ENCODE measurements at regions not wholly inside any gene's neighbourhood (a gene's known extent, or its start where the extent isn't known, plus 50 kb on each side); places are given as distances from the start of the nearest gene placed in this dataset.

GRCh38 chr20:6974838-6975237 lies 207.4 kb downstream of the BMP2 start:
- no peaks in the 10 kb centered on the region for H3F3A ChIP-seq (ENCODE audit: insufficient read depth, low read length)
- no peaks in the 10 kb centered on the region for H3K4me1 ChIP-seq (ENCODE audit: low read length)
- H2AFZ ChIP-seq (ENCODE audit: low read length): no peak overlapping the region
- H3K4me3 ChIP-seq (ENCODE audit: low read length): no peak overlapping the region
- H3K9me3 ChIP-seq (replicated peaks; ENCODE audit: insufficient read depth, low read length): no peaks in the 10 kb centered on the region
- H3K9ac ChIP-seq (ENCODE audit: low read length): no peak overlapping the region
- no peaks in the 10 kb centered on the region for H3K79me2 ChIP-seq (ENCODE audit: low read length)
- H3K27me3 ChIP-seq (replicated peaks; ENCODE audit: insufficient read depth, low read length): no peaks in the 10 kb centered on the region
- H3K4me2 ChIP-seq (ENCODE audit: low read depth, low read length): no peak overlapping the region
- H3K36me3 ChIP-seq (replicated peaks; ENCODE audit: insufficient read depth, low read length): no peaks in the 10 kb centered on the region
- H3K27ac ChIP-seq (ENCODE audit: low read length): no peak overlapping the region
- H4K20me1 ChIP-seq (ENCODE audit: insufficient read depth, low read length): no peaks in the 10 kb centered on the region
- DNase-seq: no peak
- H3K9me2 ChIP-seq (replicated peaks; ENCODE audit: insufficient read depth, low read length): no peaks in the 10 kb centered on the region
- TF ChIP-seq EZH2 (optimal IDR thresholded peaks at IDR 0.05; ENCODE audit: low read depth, low read length) (no peak), EZH2phosphoT487 (IDR thresholded peaks at IDR 0.05; ENCODE audit: low read length) (no peak), CTCF (IDR thresholded peaks at IDR 0.05; ENCODE audit: low read length) (no peak)

GRCh38 chr20:6975311-6975710 lies 207.8 kb downstream of the BMP2 start:
- H3K4me2 ChIP-seq (ENCODE audit: low read depth, low read length): no peak overlapping the region
- H3K27me3 ChIP-seq (replicated peaks; ENCODE audit: insufficient read depth, low read length): no peaks in the 10 kb centered on the region
- H3F3A ChIP-seq (ENCODE audit: insufficient read depth, low read length): no peaks in the 10 kb centered on the region
- no peaks in the 10 kb centered on the region for H3K4me1 ChIP-seq (ENCODE audit: low read length)
- no peak overlapping the region for H3K9ac ChIP-seq (ENCODE audit: low read length)
- H3K4me3 ChIP-seq (ENCODE audit: low read length): no peak overlapping the region
- no peaks in the 10 kb centered on the region for H3K9me2 ChIP-seq (replicated peaks; ENCODE audit: insufficient read depth, low read length)
- no peaks in the 10 kb centered on the region for H3K9me3 ChIP-seq (replicated peaks; ENCODE audit: insufficient read depth, low read length)
- TF ChIP-seq EZH2phosphoT487 (IDR thresholded peaks at IDR 0.05; ENCODE audit: low read length) (no peak), EZH2 (optimal IDR thresholded peaks at IDR 0.05; ENCODE audit: low read depth, low read length) (no peak), CTCF (IDR thresholded peaks at IDR 0.05; ENCODE audit: low read length) (no peak)
- H3K27ac ChIP-seq (ENCODE audit: low read length): no peak overlapping the region
- H3K36me3 ChIP-seq (replicated peaks; ENCODE audit: insufficient read depth, low read length): no peaks in the 10 kb centered on the region
- no peak overlapping the region for H2AFZ ChIP-seq (ENCODE audit: low read length)
- H4K20me1 ChIP-seq (ENCODE audit: insufficient read depth, low read length): no peaks in the 10 kb centered on the region
- no peak for DNase-seq
- H3K79me2 ChIP-seq (ENCODE audit: low read length): no peaks in the 10 kb centered on the region

- Histone ChIP-seq H3F3A (ENCODE audit: insufficient read depth, low read length) (no peaks in the 10 kb centered on the region), H3K27me3 (replicated peaks; ENCODE audit: insufficient read depth, low read length) (no peaks in the 10 kb centered on the region), H2AFZ (ENCODE audit: low read length) (no peak overlapping the region), H3K4me1 (ENCODE audit: low read length) (no peaks in the 10 kb centered on the region), H3K79me2 (ENCODE audit: low read length) (no peaks in the 10 kb centered on the region), H3K9ac (ENCODE audit: low read length) (no peak overlapping the region), H3K4me3 (ENCODE audit: low read length) (no peak overlapping the region), H3K9me2 (replicated peaks; ENCODE audit: insufficient read depth, low read length) (no peaks in the 10 kb centered on the region), H3K36me3 (replicated peaks; ENCODE audit: insufficient read depth, low read length) (no peaks in the 10 kb centered on the region), H3K9me3 (replicated peaks; ENCODE audit: insufficient read depth, low read length) (no peaks in the 10 kb centered on the region), H3K27ac (ENCODE audit: low read length) (no peak overlapping the region), H3K4me2 (ENCODE audit: low read depth, low read length) (no peak overlapping the region), H4K20me1 (ENCODE audit: insufficient read depth, low read length) (no peaks in the 10 kb centered on the region)
- peak; percentile 15 for DNase-seq
- TF ChIP-seq CTCF (IDR thresholded peaks at IDR 0.05; ENCODE audit: low read length) (peak; percentile 8; the same call in 1 of the 2 replicates), EZH2phosphoT487 (IDR thresholded peaks at IDR 0.05; ENCODE audit: low read length) (no peak)
These were observed 208.8 kb downstream of the BMP2 start for GRCh38 chr20:6976106-6976900.
